ENCODE measurements at regions not wholly inside any gene's neighbourhood (a gene's known extent, or its start where the extent isn't known, plus 50 kb on each side); places are given as distances from the start of the nearest gene placed in this dataset.

- Histone ChIP-seq H2AFZ (ENCODE audit: low read length) (no peak overlapping the region), H3K4me3 (replicated peaks in 1 of 3; ENCODE audit: insufficient read depth in 1 of 3, low read depth in 2 of 3, low read length in 3 of 3) (no peak overlapping the region), H3K27ac (ENCODE audit: extremely low read length, insufficient read depth, low read length) (no peak overlapping the region), H3K9me3 (ENCODE audit: low read length) (no peaks in the 10 kb centered on the region), H3K4me1 (ENCODE audit: insufficient read depth, low read length) (no peaks in the 10 kb centered on the region), H3K36me3 (replicated peaks in 1 of 2; ENCODE audit: control insufficient read depth in 1 of 2, insufficient read depth in 2 of 2, low read length in 2 of 2) (no peaks in the 10 kb centered on the region), H3K79me2 (ENCODE audit: insufficient read depth, low read length) (no peaks in the 10 kb centered on the region), H3K9ac (ENCODE audit: insufficient read depth, low read depth, low read length) (no peak overlapping the region), H3K4me2 (ENCODE audit: low read depth, low read length) (no peak overlapping the region), H4K20me1 (ENCODE audit: insufficient read depth, low read length) (no peaks in the 10 kb centered on the region), H3K27me3 (ENCODE audit: control insufficient read depth in 1 of 2, insufficient read depth in 2 of 2, low read length in 2 of 2) (peaks cover 0 to 19% of the 10 kb centered on the region in 2 experiments; a peak in 2 of 5 replicates)
- ATAC-seq (no peak), DNase-seq (ENCODE audit: low spot score) (no peak), FAIRE-seq (no peak)
- POLR2A ChIA-PET = no interaction called here
- 26% methylated on average over 11 of the region's 11 CpGs for WGBS (ENCODE audit: low lambda C conversion rate)
- in situ Hi-C loops (cut with HindIII; ENCODE audit: extremely low pct_ligation_motif_present, low pct_unique_long_range_greater_than_20kb) = no loop called here
- CTCF ChIA-PET (ENCODE audit: low intra/inter-chr PET ratio, low total read pairs) = no interaction called here
- BruUV-seq (replicated peaks) = no TSS peak
- intact Hi-C loops (cut with micrococcal nuclease; ENCODE audit: unreplicated experiment) = no loop called here
- TF ChIP-seq ZBTB42 (CRISPR knock-in tag; IDR thresholded peaks at IDR 0.05) = no peak
- TF ChIP-seq ZNF562 (CRISPR knock-in tag; IDR thresholded peaks at IDR 0.05; ENCODE audit: borderline replicate concordance) = no peak
- TF ChIP-seq ZNF430 (CRISPR knock-in tag; IDR thresholded peaks at IDR 0.05) = no peak
- TF ChIP-seq CCAR2 (optimal IDR thresholded peaks at IDR 0.05; ENCODE audit: low read depth, low read length) = no peak
- TF ChIP-seq, protein P1, sequence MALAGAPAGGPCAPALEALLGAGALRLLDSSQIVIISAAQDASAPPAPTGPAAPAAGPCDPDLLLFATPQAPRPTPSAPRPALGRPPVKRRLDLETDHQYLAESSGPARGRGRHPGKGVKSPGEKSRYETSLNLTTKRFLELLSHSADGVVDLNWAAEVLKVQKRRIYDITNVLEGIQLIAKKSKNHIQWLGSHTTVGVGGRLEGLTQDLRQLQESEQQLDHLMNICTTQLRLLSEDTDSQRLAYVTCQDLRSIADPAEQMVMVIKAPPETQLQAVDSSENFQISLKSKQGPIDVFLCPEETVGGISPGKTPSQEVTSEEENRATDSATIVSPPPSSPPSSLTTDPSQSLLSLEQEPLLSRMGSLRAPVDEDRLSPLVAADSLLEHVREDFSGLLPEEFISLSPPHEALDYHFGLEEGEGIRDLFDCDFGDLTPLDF (CRISPR knock-in tag; IDR thresholded peaks at IDR 0.05) = no peak
- no peak for TF ChIP-seq PRMT3 (CRISPR knock-in tag; IDR thresholded peaks at IDR 0.05; ENCODE audit: borderline replicate concordance, low read depth)
- TF ChIP-seq ZNF746 (CRISPR knock-in tag; IDR thresholded peaks at IDR 0.05) = no peak
- no peak for TF ChIP-seq HOXA3 (CRISPR knock-in tag; IDR thresholded peaks at IDR 0.05)
- TF ChIP-seq PAX8 (CRISPR knock-in tag; IDR thresholded peaks at IDR 0.05; ENCODE audit: borderline replicate concordance) = no peak
- no peak for TF ChIP-seq ZNF367 (CRISPR knock-in tag; IDR thresholded peaks at IDR 0.05; ENCODE audit: borderline replicate concordance)
- TF ChIP-seq STAT5B (CRISPR knock-in tag; IDR thresholded peaks at IDR 0.05) = no peak
- TF ChIP-seq XBP1 (CRISPR knock-in tag; IDR thresholded peaks at IDR 0.05) = no peak
- no peak for TF ChIP-seq ZIK1 (CRISPR knock-in tag; IDR thresholded peaks at IDR 0.05; ENCODE audit: borderline replicate concordance, low read depth)
- TF ChIP-seq ATM (IDR thresholded peaks at IDR 0.05; ENCODE audit: borderline replicate concordance) = no peak
- TF ChIP-seq DR1 (CRISPR knock-in tag; IDR thresholded peaks at IDR 0.05) = no peak
- 0 out of 2 replicates have a peak, but pooled peaks have one; percentile 19 for TF ChIP-seq ZNF251 (CRISPR knock-in tag; IDR thresholded peaks at IDR 0.05)
- TF ChIP-seq MBD4 (IDR thresholded peaks at IDR 0.05; ENCODE audit: borderline replicate concordance, low read length) = no peak
- TF ChIP-seq CHCHD3 (CRISPR knock-in tag; IDR thresholded peaks at IDR 0.05) = no peak
- TF ChIP-seq ZNF674 (CRISPR knock-in tag; IDR thresholded peaks at IDR 0.05; ENCODE audit: low read depth) = no peak
- TF ChIP-seq NR0B2 (CRISPR knock-in tag; IDR thresholded peaks at IDR 0.05) = 0 out of 2 replicates have a peak, but pooled peaks have one; percentile 43
- TF ChIP-seq DRAP1 (CRISPR knock-in tag; IDR thresholded peaks at IDR 0.05) = no peak
- TF ChIP-seq SUZ12 (IDR thresholded peaks at IDR 0.05; ENCODE audit: low read depth, low read length) = no peak
- no peak for TF ChIP-seq MTF2 (CRISPR knock-in tag; IDR thresholded peaks at IDR 0.05; ENCODE audit: borderline replicate concordance)
- TF ChIP-seq RORA (CRISPR knock-in tag; IDR thresholded peaks at IDR 0.05) = no peak
- no peak for TF ChIP-seq RFX1 (IDR thresholded peaks at IDR 0.05)
Measured at GRCh38 chr20:43293068-43293786, 103.5 kb upstream of the PTPRT start.

Data from HepG2 (cell line).